GM12878 (cell line): ENCODE measurements at regions not wholly inside any gene's neighbourhood (a gene's known extent, or its start where the extent isn't known, plus 50 kb on each side); places are given as distances from the start of the nearest gene placed in this dataset.

ENCODE experiments used
- ATF2 ChIP-seq: IDR thresholded peaks from 2 replicates; pipeline ENCODE4 v1.6.1; 2012; ENCODE audit warnings: low read length, inconsistent platforms
- ATF7 ChIP-seq: fragments of 450-650 bp; IDR thresholded peaks from 2 replicates; pipeline ENCODE4 v1.6.1; 2016; ENCODE audit warnings: low read depth, mild to moderate bottlenecking
- CBX5 ChIP-seq: sonication (generic); IDR thresholded peaks from 2 replicates; pipeline ENCODE4 v1.6.1; 2016; ENCODE audit warnings: low read depth, moderate library complexity, mild to moderate bottlenecking, inconsistent platforms
- CTCF ChIP-seq, 3 experiments: IDR thresholded peaks in 2 of 3; conservative IDR thresholded peaks in 1 of 3; 2 replicates each; pipeline ENCODE4 v1.5.1; 2011; ENCODE audit warnings: low read depth in 3 of 3, low read length in 3 of 3, mild to moderate bottlenecking in 3 of 3, control low read depth in 2 of 3, moderate library complexity in 2 of 3, inconsistent platforms in 1 of 3, mixed read lengths in 1 of 3; ENCODE audit not compliant: control insufficient read depth in 2 of 3, insufficient read depth in 1 of 3; ENCODE audit errors: extremely low read depth in 1 of 3
- DPF2 ChIP-seq: fragments of 450-650 bp; IDR thresholded peaks from 2 replicates; pipeline ENCODE4 v1.6.1; 2017; ENCODE audit warnings: mild to moderate bottlenecking
- EP300 ChIP-seq, 2 experiments: fragments of 150-350 bp in 1 of 2; IDR thresholded peaks; 2 replicates each; pipeline ENCODE4 v1.6.1; 2011 to 2012; ENCODE audit warnings: low read depth in 2 of 2, low read length in 2 of 2, borderline replicate concordance in 1 of 2, improper control_type of control experiment in 1 of 2, inconsistent platforms in 1 of 2; ENCODE audit not compliant: control insufficient read depth in 1 of 2
- EZH2 ChIP-seq: IDR thresholded peaks from 2 replicates; pipeline ENCODE4 v1.6.1; 2012; ENCODE audit warnings: low read depth, mild to moderate bottlenecking, control low read depth, inconsistent platforms, low read length, borderline replicate concordance; ENCODE audit not compliant: control insufficient read depth
- FOXM1 ChIP-seq: IDR thresholded peaks from 2 replicates; pipeline ENCODE4 v1.6.1; 2012; ENCODE audit warnings: low read depth, mild to moderate bottlenecking, inconsistent platforms, low read length, moderate library complexity
- IRF5 ChIP-seq: fragments of 450-650 bp; IDR thresholded peaks from 2 replicates; pipeline ENCODE4 v1.6.1; 2017; ENCODE audit warnings: borderline replicate concordance
- NFYB ChIP-seq: IDR thresholded peaks from 2 replicates; pipeline ENCODE4 v1.6.1; 2011; ENCODE audit warnings: low read depth, mild to moderate bottlenecking, low read length, improper control_type of control experiment, moderate library complexity; ENCODE audit not compliant: insufficient read depth
- POLR2A ChIP-seq: IDR thresholded peaks from 2 replicates; pipeline ENCODE4 v1.6.1; 2011; ENCODE audit warnings: low read depth, mild to moderate bottlenecking, low read length
- SPI1 ChIP-seq: IDR thresholded peaks from 2 replicates; pipeline ENCODE4 v1.6.1; 2011; ENCODE audit warnings: low read depth, mild to moderate bottlenecking, low read length, moderate library complexity, borderline replicate concordance; ENCODE audit not compliant: insufficient read depth
- SRF ChIP-seq, 2 experiments: IDR thresholded peaks; 2 replicates each; pipeline ENCODE4 v1.6.1; 2011; ENCODE audit warnings: low read depth in 2 of 2, low read length in 2 of 2, mild to moderate bottlenecking in 1 of 2, moderate library complexity in 1 of 2
- ZNF274 ChIP-seq: IDR thresholded peaks from one replicate; pipeline ENCODE4 v1.8.0; 2011; ENCODE audit not compliant: insufficient read length, insufficient read depth

GRCh38 chr22:48632646-48633246 lies 1194.9 kb downstream of the BRD1 start:
- TF ChIP-seq CBX5, result no peak
- no peak for TF ChIP-seq ZNF274
- no peak for TF ChIP-seq EP300 (IDR thresholded peaks at IDR 0.05; ENCODE audit: borderline replicate concordance in 1 of 2, control insufficient read depth in 1 of 2, low read depth in 2 of 2, low read length in 2 of 2)
- TF ChIP-seq POLR2A, result no peak
- no peak for TF ChIP-seq NFYB
- TF ChIP-seq CTCF (IDR thresholded peaks at IDR 0.05 in 2 of 3, conservative IDR thresholded peaks at IDR 0.05 in 1 of 3; ENCODE audit: control insufficient read depth in 2 of 3, extremely low read depth in 1 of 3, insufficient read depth in 1 of 3, low read depth in 3 of 3, low read length in 3 of 3), result no peak
- TF ChIP-seq IRF5, result no peak
- TF ChIP-seq SRF (IDR thresholded peaks at IDR 0.05; ENCODE audit: low read depth in 2 of 2, low read length in 2 of 2), result no peak
- TF ChIP-seq FOXM1, result no peak
- TF ChIP-seq SPI1, result no peak
- no peak for TF ChIP-seq DPF2
- TF ChIP-seq EZH2, result no peak
- no peak for TF ChIP-seq ATF7
- no peak for TF ChIP-seq ATF2
